ENCODE measurements at regions not wholly inside any gene's neighbourhood (a gene's known extent, or its start where the extent isn't known, plus 50 kb on each side); places are given as distances from the start of the nearest gene placed in this dataset.

DNA sequence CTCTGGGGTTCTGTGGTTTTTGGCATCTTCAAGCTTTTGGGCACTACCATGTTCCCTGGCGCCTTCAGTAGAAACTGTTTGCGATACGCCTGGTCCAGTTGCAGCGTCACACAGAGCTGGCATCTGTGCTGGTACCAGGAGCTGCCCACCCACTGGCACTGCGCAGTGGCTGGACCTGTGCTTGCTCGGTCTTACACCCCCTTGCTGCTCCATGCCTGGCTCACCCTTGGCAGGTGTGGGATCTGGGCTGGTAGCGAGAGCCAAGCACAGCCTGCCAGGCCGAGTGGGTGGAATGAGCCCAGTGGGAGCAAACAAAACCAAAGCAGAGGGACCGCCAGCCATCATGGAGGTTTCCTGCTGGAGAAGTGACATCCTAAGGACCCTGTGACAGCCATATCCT lies 170.2 kb upstream of the IRX2 start:
- Histone ChIP-seq H3K23ac (ENCODE audit: insufficient read length) (no peak overlapping the region), H3K9ac (replicated peaks in 1 of 4; ENCODE audit: extremely low read depth in 1 of 4, low read depth in 3 of 4, low read length in 3 of 4) (no peak overlapping the region), H2BK15ac (ENCODE audit: low read length) (no peak overlapping the region), H3K27me3 (replicated peaks in 1 of 4; ENCODE audit: control insufficient read depth in 3 of 4, extremely low read depth in 1 of 4, insufficient read depth in 3 of 4, low read length in 3 of 4) (no peaks in the 10 kb centered on the region), H3K18ac (ENCODE audit: extremely low read depth, low read length) (no peak overlapping the region), H2AK5ac (ENCODE audit: low read depth, low read length) (0 out of 2 replicates have a peak overlapping the region, but pooled peaks have one; percentile 39), H3K4me3 (ENCODE audit: extremely low read depth in 1 of 4, insufficient read depth in 2 of 4, low read depth in 3 of 4, low read length in 4 of 4) (no peak overlapping the region), H3K4me2 (ENCODE audit: insufficient read depth in 1 of 2, low read depth in 2 of 2, low read length in 2 of 2) (no peak overlapping the region), H2BK20ac (ENCODE audit: low read length) (no peak overlapping the region), H2BK120ac (replicated peaks; ENCODE audit: low read depth, low read length) (no peak overlapping the region), H4K5ac (ENCODE audit: insufficient read length, low read depth, low read length) (no peak overlapping the region), H3K79me1 (ENCODE audit: low read depth, low read length) (no peaks in the 10 kb centered on the region), H3K56ac (replicated peaks; ENCODE audit: insufficient read length, low read depth, low read length) (no peak overlapping the region), H2AFZ (ENCODE audit: low read length) (no peak overlapping the region), H4K20me1 (replicated peaks in 1 of 2; ENCODE audit: control insufficient read depth in 1 of 2, insufficient read depth in 2 of 2, low read length in 2 of 2) (no peaks in the 10 kb centered on the region), H2BK12ac (ENCODE audit: low read depth, low read length) (no peak overlapping the region), H3K79me2 (ENCODE audit: control insufficient read depth in 1 of 2, insufficient read depth in 2 of 2, low read length in 2 of 2) (no peaks in the 10 kb centered on the region), H3K14ac (ENCODE audit: insufficient read length) (no peak overlapping the region), H3K4ac (replicated peaks; ENCODE audit: insufficient read length, low read depth, low read length) (no peak overlapping the region), H3K27ac (ENCODE audit: low read depth, low read length) (no peak overlapping the region), H3K9me3 (ENCODE audit: insufficient read depth in 2 of 2, low read depth in 1 of 2, low read length in 1 of 2) (peaks cover 0 to 4% of the 10 kb centered on the region in 2 experiments; a peak in 1 of 4 replicates), H3K36me3 (ENCODE audit: control insufficient read depth in 2 of 4, insufficient read depth in 4 of 4, low read length in 3 of 4) (no peaks in the 10 kb centered on the region), H3K23me2 (ENCODE audit: low read depth, low read length) (no peaks in the 10 kb centered on the region), H2BK5ac (ENCODE audit: low read depth, low read length) (no peak overlapping the region), H4K91ac (replicated peaks; ENCODE audit: insufficient read length, low read length) (peak overlapping the region; percentile 74), H3K4me1 (replicated peaks in 1 of 4; ENCODE audit: control insufficient read depth in 3 of 4, insufficient read depth in 4 of 4, low read length in 3 of 4) (peaks cover 0 to 5% (median 0%) of the 10 kb centered on the region in 4 experiments; a peak in 3 of 7 replicates), H4K8ac (ENCODE audit: extremely low read depth, insufficient read depth, low read length) (no peak overlapping the region)
- ChIA-PET POLR2A (ENCODE audit: partially characterized antibody) (no interaction called here), CTCF (ENCODE audit: partially characterized antibody) (interaction anchor here (0.7 to 1.2 kb wide), 2 partner anchors 17 to 274 kb away, joined by 4 to 5 read pairs; no protein-coding TSS in a partner anchor)
- no peak for TF ChIP-seq CBX5 (IDR thresholded peaks at IDR 0.05; ENCODE audit: low read depth, low read length)
- no peak for TF ChIP-seq POLR2AphosphoS5 (IDR thresholded peaks at IDR 0.05; ENCODE audit: low read depth, low read length)
- no peak for TF ChIP-seq TAF1 (IDR thresholded peaks at IDR 0.05; ENCODE audit: low read depth, low read length)
- no peak for TF ChIP-seq SRF (IDR thresholded peaks at IDR 0.05; ENCODE audit: low read depth, low read length)
- TF ChIP-seq GTF2F1 (IDR thresholded peaks at IDR 0.05; ENCODE audit: borderline replicate concordance, low read depth, low read length), result no peak
- TF ChIP-seq CHD1 (IDR thresholded peaks at IDR 0.05; ENCODE audit: low read depth, low read length), result no peak
- no peak for TF ChIP-seq SP4 (IDR thresholded peaks at IDR 0.05; ENCODE audit: low read length)
- FAIRE-seq, result no peak
- 92% methylated on average over 9 of the region's 9 CpGs; no CpG with 5 or more reads in 1 of the 2 experiments for WGBS, 2 experiments (ENCODE audit: extremely low coverage in 1 of 2, insufficient coverage in 1 of 2, insufficient read length in 1 of 2, insufficient replicate concordance in 2 of 2, low coverage in 1 of 2, low lambda C conversion rate in 2 of 2, missing lambda C conversion rate in 1 of 2)
- DNase-seq (ENCODE audit: low read depth in 1 of 2, low spot score in 2 of 2), result no peak
